GM12874 (cell line): ENCODE measurements at regions not wholly inside any gene's neighbourhood (a gene's known extent, or its start where the extent isn't known, plus 50 kb on each side); places are given as distances from the start of the nearest gene placed in this dataset.

Source experiments
- TF ChIP-seq, protein P1 (sequence below): IDR thresholded peaks from 2 replicates; pipeline ENCODE4 v1.5.1; 2011; ENCODE audit warnings: low read depth, mild to moderate bottlenecking, control low read depth, low read length, moderate library complexity; ENCODE audit not compliant: insufficient read depth

DNA sequence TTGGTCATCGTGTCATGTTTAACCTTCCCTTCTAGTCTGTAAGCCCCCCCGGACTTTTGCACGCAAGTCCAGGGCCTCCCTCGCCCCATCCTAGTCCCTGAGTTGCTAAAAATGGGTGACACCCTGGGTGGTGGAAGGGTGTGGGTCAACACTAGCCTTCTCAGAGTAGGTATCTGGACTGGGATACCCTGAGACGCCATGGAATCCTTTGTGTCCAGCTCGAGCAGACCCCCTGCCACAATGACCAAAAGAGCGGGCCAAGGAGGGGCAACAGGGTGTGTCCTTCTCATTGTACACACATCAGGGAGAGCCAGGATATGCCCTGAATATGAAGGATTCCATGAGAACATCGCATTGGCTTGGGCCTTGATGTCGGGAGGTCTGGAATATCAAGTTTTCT lies 67.5 kb upstream of the ATP12A start:
- TF ChIP-seq, protein P1, sequence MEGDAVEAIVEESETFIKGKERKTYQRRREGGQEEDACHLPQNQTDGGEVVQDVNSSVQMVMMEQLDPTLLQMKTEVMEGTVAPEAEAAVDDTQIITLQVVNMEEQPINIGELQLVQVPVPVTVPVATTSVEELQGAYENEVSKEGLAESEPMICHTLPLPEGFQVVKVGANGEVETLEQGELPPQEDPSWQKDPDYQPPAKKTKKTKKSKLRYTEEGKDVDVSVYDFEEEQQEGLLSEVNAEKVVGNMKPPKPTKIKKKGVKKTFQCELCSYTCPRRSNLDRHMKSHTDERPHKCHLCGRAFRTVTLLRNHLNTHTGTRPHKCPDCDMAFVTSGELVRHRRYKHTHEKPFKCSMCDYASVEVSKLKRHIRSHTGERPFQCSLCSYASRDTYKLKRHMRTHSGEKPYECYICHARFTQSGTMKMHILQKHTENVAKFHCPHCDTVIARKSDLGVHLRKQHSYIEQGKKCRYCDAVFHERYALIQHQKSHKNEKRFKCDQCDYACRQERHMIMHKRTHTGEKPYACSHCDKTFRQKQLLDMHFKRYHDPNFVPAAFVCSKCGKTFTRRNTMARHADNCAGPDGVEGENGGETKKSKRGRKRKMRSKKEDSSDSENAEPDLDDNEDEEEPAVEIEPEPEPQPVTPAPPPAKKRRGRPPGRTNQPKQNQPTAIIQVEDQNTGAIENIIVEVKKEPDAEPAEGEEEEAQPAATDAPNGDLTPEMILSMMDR = no peak

GRCh38 chr13:24613128-24613527 lies 67.1 kb upstream of the ATP12A start:
- TF ChIP-seq, protein P1 = no peak

- TF ChIP-seq, protein P1 = no peak
Measured at GRCh38 chr13:24613755-24614154, 66.5 kb upstream of the ATP12A start.

GRCh38 chr13:24614306-24615080 lies 65.7 kb upstream of the ATP12A start:
- TF ChIP-seq, protein P1 = no peak

DNA sequence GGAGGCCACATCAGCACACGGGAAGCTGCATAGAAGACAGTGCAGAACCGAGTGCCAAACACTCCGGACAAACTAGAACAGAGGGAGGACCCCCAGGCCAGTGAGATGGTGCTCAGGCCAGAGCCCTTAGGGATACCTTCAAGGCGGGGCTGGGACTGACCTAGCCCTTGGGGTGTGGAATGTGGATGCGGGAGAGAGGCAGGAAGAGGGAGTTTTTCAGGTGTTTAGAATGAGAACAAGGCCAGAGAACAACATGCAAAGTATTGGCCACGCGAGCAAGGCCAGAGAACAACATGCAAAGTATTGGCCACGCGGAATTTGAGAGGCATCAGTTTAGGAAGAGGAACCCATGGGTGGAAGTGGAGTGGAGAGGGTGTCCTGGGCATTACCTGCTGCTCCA lies 65.1 kb upstream of the ATP12A start:
- TF ChIP-seq, protein P1 = no peak

DNA sequence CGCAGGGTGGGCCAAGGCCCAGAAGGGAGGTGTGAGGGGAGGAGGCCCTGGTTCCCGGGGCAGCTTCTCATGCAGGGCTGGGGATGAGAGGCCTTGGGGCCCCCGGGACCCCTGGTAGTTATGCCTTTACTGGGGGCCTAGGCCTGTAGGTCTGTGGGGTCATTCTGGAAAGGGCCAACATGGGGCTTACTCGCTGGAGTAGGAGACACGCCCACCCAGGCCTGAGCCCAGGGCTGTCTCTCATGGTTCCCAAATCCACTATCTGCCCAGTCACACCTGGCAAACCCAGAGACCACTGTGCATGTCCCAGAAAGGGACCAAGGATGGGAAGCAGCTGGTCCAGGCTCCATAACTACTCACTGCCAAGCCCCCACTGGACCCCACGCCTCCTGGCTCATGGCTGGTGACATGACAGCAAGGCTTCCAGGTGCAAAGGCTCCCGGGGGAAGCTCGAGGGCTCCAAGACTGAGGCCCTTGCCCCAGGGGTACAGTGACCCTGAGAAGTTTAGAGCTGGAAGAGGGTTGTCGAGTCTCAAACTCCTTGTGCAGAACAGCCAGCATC lies 64.2 kb upstream of the ATP12A start:
- TF ChIP-seq, protein P1 = no peak

DNA sequence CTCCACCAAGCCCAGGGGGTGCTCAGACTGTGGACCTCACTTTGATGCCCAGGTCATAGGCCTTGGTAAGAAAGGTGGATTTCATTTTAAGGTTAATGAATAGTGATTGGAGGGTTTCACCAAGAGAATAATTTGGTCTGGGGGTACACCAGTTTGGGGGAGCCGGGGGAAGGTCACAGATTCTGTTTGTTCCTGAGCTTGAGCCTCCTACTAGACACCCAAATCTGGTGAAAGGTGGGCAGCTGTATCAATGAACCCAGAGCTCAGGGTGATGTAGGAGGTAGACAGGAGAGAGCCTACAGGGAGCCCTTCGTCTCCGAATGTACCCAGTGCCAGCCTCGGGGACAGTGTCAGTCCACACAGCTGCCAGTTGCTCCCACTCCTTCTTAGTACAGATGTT lies 63.7 kb upstream of the ATP12A start:
- TF ChIP-seq, protein P1 = no peak
